ENCODE measurements at regions not wholly inside any gene's neighbourhood (a gene's known extent, or its start where the extent isn't known, plus 50 kb on each side); places are given as distances from the start of the nearest gene placed in this dataset.

- no peak for TF ChIP-seq GATA2 (IDR thresholded peaks at IDR 0.05; ENCODE audit: low read depth, low read length)
- no peak for TF ChIP-seq GATA3 (IDR thresholded peaks at IDR 0.05; ENCODE audit: low read depth, low read length)
Measured at GRCh38 chr10:110408203-110408871, 89.4 kb upstream of the DUSP5 start.
